DOHH2 (cell line): ENCODE measurements at regions not wholly inside any gene's neighbourhood (a gene's known extent, or its start where the extent isn't known, plus 50 kb on each side); places are given as distances from the start of the nearest gene placed in this dataset.
"Not testable (repeated sequence)": the region's sequence is repeated elsewhere in the genome, so short reads cannot be mapped to it uniquely, and the experiment has no call there.

ENCODE experiments used
- H3F3A ChIP-seq: fragments of 200-600 bp; sonication (generic), shearing (Covaris generic); 2 replicates; pipeline ENCODE4 v1.6.0; 2016; ENCODE audit warnings: antibody characterized with exemption, mild to moderate bottlenecking; ENCODE audit not compliant: control insufficient read depth, insufficient read depth
- H3K27ac ChIP-seq: fragments of 200-600 bp; sonication (generic); 2 replicates; pipeline ENCODE4 v1.5.1; 2014; ENCODE audit warnings: low read depth, mild to moderate bottlenecking, low read length, moderate library complexity
- H3K27me3 ChIP-seq: fragments of 200-600 bp; sonication (generic); 2 replicates; pipeline ENCODE4 v1.6.1; 2014; ENCODE audit warnings: mild to moderate bottlenecking, low read length, mixed read lengths; ENCODE audit not compliant: control insufficient read depth
- H3K36me3 ChIP-seq: fragments of 200-600 bp; sonication (generic); 2 replicates; pipeline ENCODE4 v1.6.1; 2014; ENCODE audit warnings: mild to moderate bottlenecking, low read length, moderate library complexity, mixed read lengths; ENCODE audit not compliant: control insufficient read depth
- H3K4me1 ChIP-seq: fragments of 200-600 bp; sonication (generic); 2 replicates; pipeline ENCODE4 v1.6.1; 2014; ENCODE audit warnings: mild to moderate bottlenecking, low read length, mixed read lengths; ENCODE audit not compliant: control insufficient read depth
- H3K4me2 ChIP-seq: fragments of 200-600 bp; sonication (generic); 2 replicates; pipeline ENCODE4 v1.6.0; 2014; ENCODE audit warnings: mild to moderate bottlenecking, low read length, moderate library complexity
- H3K4me3 ChIP-seq: fragments of 200-600 bp; sonication (generic); 2 replicates; pipeline ENCODE4 v1.5.1; 2014; ENCODE audit warnings: mild to moderate bottlenecking, low read length, mixed read lengths
- H3K79me2 ChIP-seq: fragments of 200-600 bp; sonication (generic); 2 replicates; pipeline ENCODE4 v1.6.1; 2014; ENCODE audit warnings: mild to moderate bottlenecking, low read length, mixed read lengths; ENCODE audit not compliant: control insufficient read depth
- H3K9me2 ChIP-seq: fragments of 200-600 bp; sonication (generic); replicated peaks from 2 replicates; pipeline ENCODE4 v1.6.1; 2014; ENCODE audit warnings: mild to moderate bottlenecking, low read length, mixed read lengths; ENCODE audit not compliant: control insufficient read depth
- H3K9me3 ChIP-seq: fragments of 200-600 bp; sonication (generic); 2 replicates; pipeline ENCODE4 v1.6.1; 2014; ENCODE audit warnings: antibody characterized with exemption, low read length, mixed read lengths; ENCODE audit not compliant: control insufficient read depth, insufficient read depth
- H4K20me1 ChIP-seq: fragments of 200-600 bp; sonication (generic); 2 replicates; pipeline ENCODE4 v1.6.0; 2014; ENCODE audit warnings: low read depth, mild to moderate bottlenecking, antibody characterized with exemption, low read length, moderate library complexity; ENCODE audit not compliant: control insufficient read depth, insufficient read depth
- EZH2phosphoT487 ChIP-seq: fragments of 200-600 bp; sonication (generic); IDR thresholded peaks from 2 replicates; pipeline ENCODE4 v1.6.1; 2017; ENCODE audit warnings: borderline replicate concordance, mild to moderate bottlenecking, antibody characterized with exemption, low read length, moderate library complexity, mixed read lengths
- TF ChIP-seq, protein P1 (sequence below): fragments of 200-600 bp; sonication (generic); IDR thresholded peaks from one replicate; pipeline ENCODE4 v1.5.1; 2014; ENCODE audit warnings: antibody characterized with exemption, mild to moderate bottlenecking, low read depth, low read length; ENCODE audit not compliant: poor library complexity, severe bottlenecking

DNA sequence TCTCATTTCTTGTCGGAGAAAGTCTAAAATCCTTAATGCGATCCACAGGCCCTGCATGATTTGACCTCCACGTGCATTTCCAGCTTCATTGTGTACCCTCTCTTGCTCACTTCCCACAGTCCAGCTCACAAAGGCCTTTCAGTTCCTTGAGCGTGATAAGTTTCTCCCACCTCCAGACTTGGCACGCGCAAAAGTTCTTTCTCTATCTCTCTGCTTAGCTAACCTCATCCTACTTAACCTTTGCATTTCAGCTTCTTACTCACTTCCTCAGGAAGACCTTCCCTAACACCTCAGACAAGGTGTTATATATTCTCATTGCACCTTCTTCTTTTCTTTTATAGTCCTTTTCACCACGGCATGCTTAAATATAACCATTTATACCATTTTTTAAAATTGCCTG lies 124.8 kb upstream of the XPO1 start:
- Histone ChIP-seq H3K4me2 (no peak overlapping the region), H3K4me3 (no peak overlapping the region), H3K9me2 (no peaks in the 10 kb centered on the region), H3K4me1 (no peaks in the 10 kb centered on the region), H3K79me2 (no peaks in the 10 kb centered on the region), H3K27me3 (peaks cover 12% of the 10 kb centered on the region), H3F3A (no peaks in the 10 kb centered on the region), H4K20me1 (no peaks in the 10 kb centered on the region), H3K9me3 (no peaks in the 10 kb centered on the region), H3K27ac (no peak overlapping the region), H3K36me3 (no peaks in the 10 kb centered on the region)
- TF ChIP-seq EZH2phosphoT487: no peak
- TF ChIP-seq, protein P1, sequence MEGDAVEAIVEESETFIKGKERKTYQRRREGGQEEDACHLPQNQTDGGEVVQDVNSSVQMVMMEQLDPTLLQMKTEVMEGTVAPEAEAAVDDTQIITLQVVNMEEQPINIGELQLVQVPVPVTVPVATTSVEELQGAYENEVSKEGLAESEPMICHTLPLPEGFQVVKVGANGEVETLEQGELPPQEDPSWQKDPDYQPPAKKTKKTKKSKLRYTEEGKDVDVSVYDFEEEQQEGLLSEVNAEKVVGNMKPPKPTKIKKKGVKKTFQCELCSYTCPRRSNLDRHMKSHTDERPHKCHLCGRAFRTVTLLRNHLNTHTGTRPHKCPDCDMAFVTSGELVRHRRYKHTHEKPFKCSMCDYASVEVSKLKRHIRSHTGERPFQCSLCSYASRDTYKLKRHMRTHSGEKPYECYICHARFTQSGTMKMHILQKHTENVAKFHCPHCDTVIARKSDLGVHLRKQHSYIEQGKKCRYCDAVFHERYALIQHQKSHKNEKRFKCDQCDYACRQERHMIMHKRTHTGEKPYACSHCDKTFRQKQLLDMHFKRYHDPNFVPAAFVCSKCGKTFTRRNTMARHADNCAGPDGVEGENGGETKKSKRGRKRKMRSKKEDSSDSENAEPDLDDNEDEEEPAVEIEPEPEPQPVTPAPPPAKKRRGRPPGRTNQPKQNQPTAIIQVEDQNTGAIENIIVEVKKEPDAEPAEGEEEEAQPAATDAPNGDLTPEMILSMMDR: no peak

DNA sequence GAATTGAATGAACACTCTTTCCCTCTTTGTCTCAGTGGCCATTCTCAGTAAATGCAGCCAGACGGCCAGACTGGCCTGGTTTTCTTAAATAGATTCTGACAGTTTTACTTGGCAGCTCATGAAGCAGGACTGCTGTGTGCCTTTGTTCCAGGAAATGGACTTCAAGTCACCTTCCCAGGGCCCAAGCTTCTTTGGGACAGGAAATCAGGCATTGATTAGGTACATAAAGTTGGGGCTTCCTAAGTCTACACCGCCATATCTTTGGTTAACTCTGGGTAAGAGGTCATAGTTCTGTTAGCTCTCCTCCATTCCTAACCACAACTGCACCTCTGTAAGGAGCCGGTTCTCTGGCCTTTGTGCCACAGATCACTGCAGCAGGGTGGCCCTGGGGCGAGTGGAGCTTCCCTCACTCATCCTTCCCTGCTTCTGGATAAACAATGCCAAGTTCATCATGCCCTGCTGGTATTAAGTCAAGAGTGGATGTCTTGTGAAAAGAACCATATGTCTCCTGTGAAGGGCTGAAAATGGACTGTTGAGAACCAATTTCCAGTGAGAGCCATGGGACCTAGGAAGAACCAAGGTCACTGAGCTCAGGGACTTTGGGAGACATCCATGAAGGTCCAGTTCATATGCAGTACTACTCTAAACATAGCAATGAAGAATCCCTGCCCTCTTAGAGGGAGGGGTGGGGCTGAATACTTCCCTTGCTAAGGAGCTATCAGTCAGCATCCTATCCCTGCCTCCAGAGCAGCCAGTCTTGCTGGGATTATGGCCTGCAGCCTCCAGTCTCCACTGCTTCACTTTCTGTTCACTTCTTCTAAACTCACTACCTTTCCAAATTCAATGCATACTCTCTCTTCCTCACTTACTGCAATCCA lies 122.6 kb upstream of the XPO1 start:
- TF ChIP-seq EZH2phosphoT487: no peak
- TF ChIP-seq, protein P1: no peak
- H3K4me1 ChIP-seq: no peaks in the 10 kb centered on the region

DNA sequence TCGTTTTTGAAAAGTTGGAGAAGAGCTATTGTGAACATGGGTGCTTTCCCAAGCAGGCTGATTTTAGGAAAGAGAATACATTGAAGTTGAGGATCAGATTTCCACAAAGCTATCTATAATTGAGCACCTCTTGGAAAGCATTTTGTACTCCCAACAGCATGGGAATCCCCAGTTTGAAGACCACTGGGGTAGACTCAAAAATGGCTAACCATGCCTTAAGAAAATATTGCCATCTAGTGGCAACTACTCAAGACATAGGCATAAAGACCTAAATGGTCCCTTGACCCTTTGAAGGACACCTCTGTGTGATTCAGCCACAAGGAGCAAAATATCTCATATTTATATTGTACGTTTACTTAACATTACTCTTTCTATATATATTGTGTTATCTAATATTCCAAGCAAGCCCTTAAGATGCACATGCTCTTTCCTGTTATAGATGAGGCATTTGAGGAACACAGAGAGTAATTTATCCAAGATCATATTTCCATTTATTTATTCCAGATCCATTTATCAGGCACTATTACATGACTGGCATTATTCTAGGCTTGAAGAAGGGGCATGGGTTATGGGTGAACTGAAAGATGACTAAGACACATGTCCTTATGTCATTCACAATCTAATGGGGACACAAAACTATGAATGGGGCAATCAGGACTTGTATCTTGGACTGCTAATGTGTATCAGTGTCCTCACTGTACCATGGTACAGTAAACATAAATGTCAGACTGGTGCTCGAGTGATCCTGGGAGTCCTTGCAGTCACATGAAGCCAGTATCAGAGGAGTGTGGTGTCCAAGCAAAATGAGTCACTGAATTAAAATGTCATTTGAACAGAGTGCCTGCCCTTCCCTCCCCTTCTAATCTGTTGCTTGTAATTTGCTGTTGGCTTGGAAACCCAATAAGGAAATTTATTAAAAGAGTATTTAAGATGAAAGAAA lies 121.0 kb upstream of the XPO1 start:
- Histone ChIP-seq H3K79me2 (no peaks in the 10 kb centered on the region), H4K20me1 (no peaks in the 10 kb centered on the region), H3K9me3 (no peaks in the 10 kb centered on the region), H3K36me3 (no peaks in the 10 kb centered on the region), H3K4me1 (no peaks in the 10 kb centered on the region), H3K27ac (no peak overlapping the region), H3F3A (no peaks in the 10 kb centered on the region), H3K4me2 (no peak overlapping the region), H3K9me2 (no peaks in the 10 kb centered on the region), H3K27me3 (peaks cover 7% of the 10 kb centered on the region), H3K4me3 (no peak overlapping the region)
- TF ChIP-seq EZH2phosphoT487: no peak
- TF ChIP-seq, protein P1: peak; percentile 60

More for the DNA sequence above, 122.6 kb upstream of the XPO1 start:
- Histone ChIP-seq H3K4me2 (no peak overlapping the region), H3F3A (no peaks in the 10 kb centered on the region), H3K27me3 (peaks cover 12% of the 10 kb centered on the region), H3K9me3 (no peaks in the 10 kb centered on the region), H3K4me3 (no peak overlapping the region), H3K79me2 (no peaks in the 10 kb centered on the region), H3K27ac (no peak overlapping the region), H3K9me2 (no peaks in the 10 kb centered on the region), H3K36me3 (no peaks in the 10 kb centered on the region), H4K20me1 (no peaks in the 10 kb centered on the region)

DNA sequence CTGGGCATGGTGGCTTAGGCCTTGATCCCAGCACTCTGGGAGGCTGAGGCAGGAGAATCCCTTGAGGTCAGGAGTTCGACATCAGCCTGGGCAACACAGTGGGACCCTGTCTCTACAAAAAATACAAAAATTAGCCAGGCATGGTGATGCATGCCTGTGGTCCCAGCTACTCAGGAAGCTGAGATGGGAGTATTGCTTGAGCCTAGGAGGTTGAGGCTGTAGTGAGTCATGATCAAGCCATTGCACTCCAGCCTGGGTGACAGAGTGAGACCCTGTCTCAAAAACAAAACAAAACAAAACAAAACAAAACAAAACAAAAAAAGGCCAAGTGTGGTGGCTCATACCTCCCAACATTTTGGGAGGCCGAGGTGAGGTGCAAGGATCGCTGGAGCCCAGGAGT lies 111.8 kb upstream of the XPO1 start:
- H3K79me2 ChIP-seq, H3F3A ChIP-seq, H3K27me3 ChIP-seq, H3K4me1 ChIP-seq, H3K4me3 ChIP-seq, H3K36me3 ChIP-seq, H4K20me1 ChIP-seq, H3K9me2 ChIP-seq, H3K4me2 ChIP-seq, H3K27ac ChIP-seq: not testable (repeated sequence)
- H3K9me3 ChIP-seq: peaks cover 20% of the 10 kb centered on the region
